ENCODE measurements at regions not wholly inside any gene's neighbourhood (a gene's known extent, or its start where the extent isn't known, plus 50 kb on each side); places are given as distances from the start of the nearest gene placed in this dataset.

GRCh38 chr7:155899596-155899995, 87.3 kb upstream of the SHH start:
- Histone ChIP-seq H3K27me3 (ENCODE audit: insufficient read depth, low read depth, severe bottlenecking) (peaks cover 96% of the 10 kb centered on the region), H3K27ac (no peak overlapping the region), H3K4me3 (ENCODE audit: low read depth, low read length) (no peak overlapping the region), H3K36me3 (no peaks in the 10 kb centered on the region), H3K9me3 (ENCODE audit: severe bottlenecking) (peaks cover 8% of the 10 kb centered on the region)
- no peak for TF ChIP-seq CTCF (IDR thresholded peaks at IDR 0.05; ENCODE audit: low read depth, low read length)
- DNase-seq = no peak

- TF ChIP-seq CTCF (IDR thresholded peaks at IDR 0.05; ENCODE audit: low read depth, low read length) = no peak
- H3K4me3 ChIP-seq (ENCODE audit: low read depth, low read length) = no peak overlapping the region
- no peak overlapping the region for H3K27ac ChIP-seq
- H3K36me3 ChIP-seq = no peaks in the 10 kb centered on the region
- H3K9me3 ChIP-seq (ENCODE audit: severe bottlenecking) = peaks cover 8% of the 10 kb centered on the region
- DNase-seq = no peak
- H3K27me3 ChIP-seq (ENCODE audit: insufficient read depth, low read depth, severe bottlenecking) = peaks cover 93% of the 10 kb centered on the region
Measured at GRCh38 chr7:155897758-155898386, 85.6 kb upstream of the SHH start.

GRCh38 chr7:155896531-155897263, 84.4 kb upstream of the SHH start:
- H3K9me3 ChIP-seq (ENCODE audit: severe bottlenecking) = peaks cover 8% of the 10 kb centered on the region
- H3K27ac ChIP-seq = no peak overlapping the region
- H3K36me3 ChIP-seq = no peaks in the 10 kb centered on the region
- no peak overlapping the region for H3K4me3 ChIP-seq (ENCODE audit: low read depth, low read length)
- no peak for TF ChIP-seq CTCF (IDR thresholded peaks at IDR 0.05; ENCODE audit: low read depth, low read length)
- DNase-seq = no peak
- H3K27me3 ChIP-seq (ENCODE audit: insufficient read depth, low read depth, severe bottlenecking) = peaks cover 84% of the 10 kb centered on the region

GRCh38 chr7:155893664-155894063, 81.4 kb upstream of the SHH start:
- Histone ChIP-seq H3K9me3 (ENCODE audit: severe bottlenecking) (no peaks in the 10 kb centered on the region), H3K27ac (no peak overlapping the region), H3K27me3 (ENCODE audit: insufficient read depth, low read depth, severe bottlenecking) (peaks cover 76% of the 10 kb centered on the region), H3K4me3 (ENCODE audit: low read depth, low read length) (no peak overlapping the region), H3K36me3 (no peaks in the 10 kb centered on the region)
- no peak for TF ChIP-seq CTCF (IDR thresholded peaks at IDR 0.05; ENCODE audit: low read depth, low read length)
- DNase-seq = no peak

GRCh38 chr7:155893176-155893575, 80.9 kb upstream of the SHH start:
- H3K9me3 ChIP-seq (ENCODE audit: severe bottlenecking) = no peaks in the 10 kb centered on the region
- no peak for DNase-seq
- H3K27me3 ChIP-seq (ENCODE audit: insufficient read depth, low read depth, severe bottlenecking) = peaks cover 76% of the 10 kb centered on the region
- H3K27ac ChIP-seq = no peak overlapping the region
- no peak overlapping the region for H3K4me3 ChIP-seq (ENCODE audit: low read depth, low read length)
- no peak for TF ChIP-seq CTCF (IDR thresholded peaks at IDR 0.05; ENCODE audit: low read depth, low read length)
- H3K36me3 ChIP-seq = no peaks in the 10 kb centered on the region
